22Rv1 (cell line): ENCODE measurements at regions not wholly inside any gene's neighbourhood (a gene's known extent, or its start where the extent isn't known, plus 50 kb on each side); places are given as distances from the start of the nearest gene placed in this dataset.

Experiments used
- CTCF ChIP-seq: fragments of 450-650 bp; IDR thresholded peaks from 2 replicates; pipeline ENCODE4 v1.5.1; 2017; ENCODE audit warnings: mild to moderate bottlenecking
- ZFX ChIP-seq: fragments of 450-650 bp; IDR thresholded peaks from 2 replicates; pipeline ENCODE4 v1.6.1; 2017; ENCODE audit warnings: antibody characterized with exemption, borderline replicate concordance

- TF ChIP-seq CTCF (no peak), ZFX (no peak)
These were observed 89.3 kb upstream of the HAAO start for GRCh38 chr2:42881732-42882131.
